H9 (cell line): ENCODE measurements at regions not wholly inside any gene's neighbourhood (a gene's known extent, or its start where the extent isn't known, plus 50 kb on each side); places are given as distances from the start of the nearest gene placed in this dataset.

Source experiments
- DNase-seq: peaks from one replicate; pipeline ENCODE4 v3.0.0-alpha.2; 2017
- H2AFZ ChIP-seq: one replicate; pipeline ENCODE4 v1.6.1; 2013; ENCODE audit warnings: mild to moderate bottlenecking, low read length, control low read depth, moderate library complexity
- H2AK5ac ChIP-seq: 2 replicates; pipeline ENCODE4 v1.6.1; 2013; ENCODE audit warnings: low read length, control low read depth, mixed read lengths; ENCODE audit not compliant: insufficient read length
- H2BK120ac ChIP-seq: one replicate; pipeline ENCODE4 v1.6.1; 2013; ENCODE audit warnings: low read depth, mild to moderate bottlenecking, low read length, control low read depth, inconsistent platforms; ENCODE audit not compliant: poor library complexity, severe bottlenecking
- H2BK12ac ChIP-seq: 2 replicates; pipeline ENCODE4 v1.6.1; 2013; ENCODE audit warnings: low read length, control low read depth, mixed read lengths, low read depth; ENCODE audit not compliant: insufficient read length
- H2BK15ac ChIP-seq: 2 replicates; pipeline ENCODE4 v1.6.1; 2013; ENCODE audit warnings: low read depth, low read length, control low read depth
- H2BK20ac ChIP-seq: one replicate; pipeline ENCODE4 v1.6.1; 2013; ENCODE audit warnings: low read depth, mild to moderate bottlenecking, low read length, control low read depth, inconsistent platforms; ENCODE audit not compliant: poor library complexity, severe bottlenecking
- H2BK5ac ChIP-seq: 2 replicates; pipeline ENCODE4 v1.6.1; 2013; ENCODE audit warnings: low read length, control low read depth, mixed read lengths; ENCODE audit not compliant: insufficient read length
- H3K14ac ChIP-seq: 2 replicates; pipeline ENCODE4 v1.6.1; 2013; ENCODE audit warnings: low read length, control low read depth; ENCODE audit not compliant: insufficient read depth
- H3K18ac ChIP-seq: 2 replicates; pipeline ENCODE4 v1.6.1; 2013; ENCODE audit warnings: low read depth, mild to moderate bottlenecking, mixed read lengths, low read length, control low read depth; ENCODE audit not compliant: insufficient read length
- H3K23ac ChIP-seq: 2 replicates; pipeline ENCODE4 v1.6.1; 2013; ENCODE audit warnings: low read length, control low read depth, mixed read lengths, low read depth; ENCODE audit not compliant: insufficient read length
- H3K23me2 ChIP-seq: 2 replicates; pipeline ENCODE4 v1.6.1; 2013; ENCODE audit warnings: low read depth, mild to moderate bottlenecking, mixed read lengths, low read length, control low read depth; ENCODE audit not compliant: insufficient read length, poor library complexity, severe bottlenecking
- H3K27ac ChIP-seq: 2 replicates; pipeline ENCODE4 v1.5.1; 2013; ENCODE audit warnings: low read length, control low read depth, mixed read lengths, low read depth; ENCODE audit not compliant: insufficient read length
- H3K27me3 ChIP-seq: 2 replicates; pipeline ENCODE4 v1.6.1; 2013; ENCODE audit warnings: low read length, control low read depth, inconsistent platforms; ENCODE audit not compliant: insufficient read depth
- H3K4ac ChIP-seq: 2 replicates; pipeline ENCODE4 v1.6.1; 2013; ENCODE audit warnings: low read depth, mild to moderate bottlenecking, control low read depth, inconsistent platforms, low read length, moderate library complexity
- H3K4me1 ChIP-seq: 2 replicates; pipeline ENCODE4 v1.6.1; 2013; ENCODE audit warnings: low read length, control low read depth, inconsistent platforms; ENCODE audit not compliant: insufficient read depth
- H3K4me2 ChIP-seq: 2 replicates; pipeline ENCODE4 v1.6.1; 2013; ENCODE audit warnings: low read length, control low read depth, mixed read lengths; ENCODE audit not compliant: insufficient read length, insufficient read depth
- H3K56ac ChIP-seq: 2 replicates; pipeline ENCODE4 v1.6.1; 2013; ENCODE audit warnings: low read depth, mild to moderate bottlenecking, mixed read lengths, low read length, control low read depth; ENCODE audit not compliant: insufficient read length
- H3K79me1 ChIP-seq: 2 replicates; pipeline ENCODE4 v1.6.1; 2013; ENCODE audit warnings: low read depth, mild to moderate bottlenecking, moderate library complexity, low read length, control low read depth, inconsistent platforms; ENCODE audit not compliant: insufficient read depth, poor library complexity, severe bottlenecking
- H3K79me2 ChIP-seq: 2 replicates; pipeline ENCODE4 v1.6.1; 2013; ENCODE audit warnings: low read length, control low read depth, inconsistent platforms; ENCODE audit not compliant: insufficient read depth
- H3K9ac ChIP-seq: 2 replicates; pipeline ENCODE4 v1.6.1; 2013; ENCODE audit warnings: low read length, control low read depth, mixed read lengths; ENCODE audit not compliant: insufficient read length; ENCODE audit errors: extremely low read depth
- H3K9me3 ChIP-seq: one replicate; pipeline ENCODE4 v1.6.1; 2013; ENCODE audit warnings: low read depth, low read length, inconsistent platforms; ENCODE audit not compliant: control insufficient read depth
- H3T11ph ChIP-seq: one replicate; pipeline ENCODE4 v1.6.1; 2013; ENCODE audit warnings: mild to moderate bottlenecking, low read length, control low read depth, inconsistent platforms
- H4K20me1 ChIP-seq: one replicate; pipeline ENCODE4 v1.6.1; 2013; ENCODE audit not compliant: control insufficient read depth, insufficient read length, insufficient read depth
- H4K5ac ChIP-seq: 2 replicates; pipeline ENCODE4 v1.6.1; 2013; ENCODE audit warnings: low read depth, mild to moderate bottlenecking, mixed read lengths, low read length, control low read depth; ENCODE audit not compliant: insufficient read length
- H4K8ac ChIP-seq: replicated peaks from 2 replicates; pipeline ENCODE4 v1.6.1; 2013; ENCODE audit warnings: low read length, control low read depth, mixed read lengths, low read depth; ENCODE audit not compliant: insufficient read length
- H4K91ac ChIP-seq: 2 replicates; pipeline ENCODE4 v1.6.1; 2013; ENCODE audit warnings: low read depth, mild to moderate bottlenecking, moderate library complexity, mixed read lengths, low read length, control low read depth; ENCODE audit not compliant: insufficient read length
- H3K27ac Mint-ChIP-seq, 3 experiments: 2 replicates in 2 of 3; 3 replicates in 1 of 3; pipeline ENCODE4 v1.8.0; 2020 to 2021; ENCODE audit warnings: mixed read lengths in 3 of 3, mild to moderate bottlenecking in 1 of 3, moderate library complexity in 1 of 3
- H3K27me3 Mint-ChIP-seq: 2 replicates; pipeline ENCODE4 v1.8.0; 2021; ENCODE audit warnings: low read depth, mild to moderate bottlenecking, moderate library complexity, mixed read lengths
- H3K36me3 Mint-ChIP-seq, 3 experiments: 2 replicates in 2 of 3; 3 replicates in 1 of 3; pipeline ENCODE4 v1.8.0; 2020 to 2021; ENCODE audit warnings: low read depth in 3 of 3, mixed read lengths in 3 of 3; ENCODE audit not compliant: insufficient read depth in 1 of 3
- H3K4me1 Mint-ChIP-seq, 2 experiments: 2 replicates each; pipeline ENCODE4 v1.8.0; 2020; ENCODE audit warnings: mixed read lengths in 2 of 2
- H3K4me3 Mint-ChIP-seq, 2 experiments: 2 replicates in 1 of 2; 3 replicates in 1 of 2; pipeline ENCODE4 v1.8.0; 2020 to 2021; ENCODE audit warnings: mild to moderate bottlenecking in 2 of 2, mixed read lengths in 2 of 2, moderate library complexity in 1 of 2
- H3K9me3 Mint-ChIP-seq, 2 experiments: 2 replicates in 1 of 2; 3 replicates in 1 of 2; pipeline ENCODE4 v1.8.0; 2020; ENCODE audit warnings: mild to moderate bottlenecking in 2 of 2, mixed read lengths in 2 of 2, moderate library complexity in 1 of 2
- WGBS: extraction: QIAGEN DNeasy Blood & Tissue Kit; methylation state at CpG from one replicate; pipeline ENCODE4 v1.1.7; 2013; ENCODE audit warnings: missing lambda C conversion rate, low lambda C conversion rate, mixed read lengths; ENCODE audit not compliant: insufficient read length; ENCODE audit errors: extremely low coverage; 5-methylcytosine and 5-hydroxymethylcytosine counted together
- TF ChIP-seq, protein P1 (sequence below): fragments of 200-600 bp; sonication (generic); conservative IDR thresholded peaks from 3 replicates; pipeline ENCODE4 v1.8.0; 2021; ENCODE audit warnings: antibody characterized with exemption, mild to moderate bottlenecking

DNA sequence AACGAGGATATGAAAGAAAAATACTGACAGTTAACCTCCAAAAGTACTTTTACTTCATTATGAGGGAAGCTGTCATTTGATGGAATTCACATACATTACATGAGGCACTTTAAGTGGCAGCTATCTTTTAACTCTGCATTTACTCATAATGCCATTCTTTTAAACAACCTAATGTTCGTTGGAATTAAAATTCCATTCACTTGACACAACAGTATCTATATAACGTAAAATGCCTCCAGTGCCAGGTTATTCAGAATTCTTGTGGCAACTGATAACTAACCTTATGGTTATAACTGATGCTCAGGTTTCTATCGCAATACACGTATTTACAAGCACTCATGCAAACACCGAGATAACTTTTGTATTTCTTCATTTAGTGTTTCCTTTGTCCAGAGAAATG, 376.9 kb upstream of the GRAMD2B start:
- no peaks in the 10 kb centered on the region for H3K27me3 Mint-ChIP-seq
- Histone ChIP-seq H2BK20ac (no peak overlapping the region), H3K4ac (no peak overlapping the region), H2AFZ (no peak overlapping the region), H2BK15ac (no peak overlapping the region), H3K9me3 (no peaks in the 10 kb centered on the region), H3K79me1 (no peaks in the 10 kb centered on the region), H2BK120ac (no peak overlapping the region), H4K8ac (no peak overlapping the region), H3K79me2 (no peaks in the 10 kb centered on the region), H4K20me1 (no peaks in the 10 kb centered on the region), H2BK5ac (no peak overlapping the region), H3K27ac (no peak overlapping the region), H3K23me2 (no peaks in the 10 kb centered on the region), H3K23ac (no peak overlapping the region), H2BK12ac (no peak overlapping the region), H3K14ac (no peak overlapping the region), H4K91ac (no peak overlapping the region), H3K27me3 (no peaks in the 10 kb centered on the region), H3K4me2 (no peak overlapping the region), H3K18ac (no peak overlapping the region), H2AK5ac (no peak overlapping the region), H3K9ac (no peak overlapping the region), H3T11ph (no peak overlapping the region), H4K5ac (no peak overlapping the region), H3K56ac (no peak overlapping the region), H3K4me1 (peaks cover 5% of the 10 kb centered on the region; the same call in 1 of the 2 replicates)
- TF ChIP-seq, protein P1, sequence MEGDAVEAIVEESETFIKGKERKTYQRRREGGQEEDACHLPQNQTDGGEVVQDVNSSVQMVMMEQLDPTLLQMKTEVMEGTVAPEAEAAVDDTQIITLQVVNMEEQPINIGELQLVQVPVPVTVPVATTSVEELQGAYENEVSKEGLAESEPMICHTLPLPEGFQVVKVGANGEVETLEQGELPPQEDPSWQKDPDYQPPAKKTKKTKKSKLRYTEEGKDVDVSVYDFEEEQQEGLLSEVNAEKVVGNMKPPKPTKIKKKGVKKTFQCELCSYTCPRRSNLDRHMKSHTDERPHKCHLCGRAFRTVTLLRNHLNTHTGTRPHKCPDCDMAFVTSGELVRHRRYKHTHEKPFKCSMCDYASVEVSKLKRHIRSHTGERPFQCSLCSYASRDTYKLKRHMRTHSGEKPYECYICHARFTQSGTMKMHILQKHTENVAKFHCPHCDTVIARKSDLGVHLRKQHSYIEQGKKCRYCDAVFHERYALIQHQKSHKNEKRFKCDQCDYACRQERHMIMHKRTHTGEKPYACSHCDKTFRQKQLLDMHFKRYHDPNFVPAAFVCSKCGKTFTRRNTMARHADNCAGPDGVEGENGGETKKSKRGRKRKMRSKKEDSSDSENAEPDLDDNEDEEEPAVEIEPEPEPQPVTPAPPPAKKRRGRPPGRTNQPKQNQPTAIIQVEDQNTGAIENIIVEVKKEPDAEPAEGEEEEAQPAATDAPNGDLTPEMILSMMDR = no peak
- H3K36me3 Mint-ChIP-seq = no peaks in the 10 kb centered on the region; a peak in 1 of 7 replicates
- H3K4me1 Mint-ChIP-seq = peaks cover 16% of the 10 kb centered on the region in 2 experiments
- H3K4me3 Mint-ChIP-seq = no peak overlapping the region
- WGBS = no CpG with 5 or more reads among the region's 6 CpGs
- DNase-seq = no peak
- H3K9me3 Mint-ChIP-seq = no peaks in the 10 kb centered on the region; a peak in 1 of 5 replicates
- H3K27ac Mint-ChIP-seq = no peak overlapping the region
